Panc1 (cell line): ENCODE measurements at regions not wholly inside any gene's neighbourhood (a gene's known extent, or its start where the extent isn't known, plus 50 kb on each side); places are given as distances from the start of the nearest gene placed in this dataset.

Experiments
- ATAC-seq: fragments of 200-7000 bp; cut with Tn5 transposase; 2 replicates; pipeline ENCODE4 v1.9.1; 2020; ENCODE audit warnings: mild to moderate bottlenecking, moderate library complexity
- BruUV-seq: library from RNA; stranded (reverse); fragments of 400-500 nt; replicated peaks from 2 replicates; lab custom pipeline; 2021; lab: Mats Ljungman, UMichigan
- CTCF ChIA-PET: fragments of 300-600 bp; sonication (Branson Sonifier 250); formaldehyde crosslinking; loops from one replicate; lab custom pipeline; 2022; ENCODE audit warnings: antibody characterized with exemption; lab: Charles Lee
- POLR2A ChIA-PET: fragments of 300-600 bp; sonication (Branson Sonifier 250); formaldehyde crosslinking; loops from one replicate; lab custom pipeline; 2022; ENCODE audit warnings: antibody characterized with exemption; lab: Charles Lee
- DNase-seq: peaks from one replicate; pipeline ENCODE4 v3.0.0-alpha.2; 2010; ENCODE audit warnings: low read depth, low spot score
- H3K27ac ChIP-seq: 2 replicates; pipeline ENCODE4 v1.5.1; 2011; ENCODE audit warnings: mild to moderate bottlenecking, low read length, inconsistent platforms
- H3K27me3 ChIP-seq: fragments of 200-500 bp; sonication (Bioruptor generic); 2 replicates; pipeline ENCODE4 v1.6.0; 2014; ENCODE audit warnings: low read length, inconsistent platforms; ENCODE audit not compliant: control insufficient read depth, insufficient read depth
- H3K36me3 ChIP-seq: fragments of 200-500 bp; sonication (Bioruptor generic); 2 replicates; pipeline ENCODE4 v1.5.1; 2014; ENCODE audit warnings: inconsistent platforms, mild to moderate bottlenecking, low read length, moderate library complexity; ENCODE audit not compliant: control insufficient read depth, insufficient read depth
- H3K4me1 ChIP-seq: 2 replicates; pipeline ENCODE4 v1.5.1; 2011; ENCODE audit warnings: inconsistent platforms, mild to moderate bottlenecking, low read length, moderate library complexity; ENCODE audit not compliant: control insufficient read depth, insufficient read depth
- H3K4me3 ChIP-seq, 2 experiments: 2 replicates each; pipeline ENCODE4 v1.5.1; 2011 to 2012; ENCODE audit warnings: low read depth in 2 of 2, low read length in 2 of 2, mild to moderate bottlenecking in 2 of 2, inconsistent platforms in 1 of 2, moderate library complexity in 1 of 2
- H3K9me3 ChIP-seq: fragments of 200-500 bp; sonication (Bioruptor generic); 2 replicates; pipeline ENCODE4 v1.5.1; 2014; ENCODE audit warnings: low read depth, mild to moderate bottlenecking, inconsistent platforms, low read length, moderate library complexity; ENCODE audit not compliant: control insufficient read depth, insufficient read depth
- POLR2AphosphoS5 ChIP-seq: IDR thresholded peaks from 2 replicates; pipeline ENCODE4 v1.6.1; 2012; ENCODE audit warnings: mild to moderate bottlenecking, low read depth, low read length, moderate library complexity
- SIN3A ChIP-seq: IDR thresholded peaks from 2 replicates; pipeline ENCODE4 v1.6.1; 2012; ENCODE audit warnings: low read depth, mild to moderate bottlenecking, low read length, moderate library complexity, borderline replicate concordance; ENCODE audit not compliant: insufficient read depth
- TCF7L2 ChIP-seq: IDR thresholded peaks from 2 replicates; pipeline ENCODE4 v1.6.1; 2011; ENCODE audit warnings: mild to moderate bottlenecking, low read depth, low read length, inconsistent platforms
- in situ Hi-C: cut with HindIII; loops from 2 replicates; pipeline ENCODE4 v1.10.0; 2016; ENCODE audit warnings: low sequenced_read_pairs, low pct_unique_long_range_greater_than_20kb
- intact Hi-C: fragments of 100-400 bp; cut with micrococcal nuclease; formaldehyde crosslinking; loops from one replicate; pipeline ENCODE4 v1.10.0; 2022; ENCODE audit not compliant: unreplicated experiment
- TF ChIP-seq, protein P1 (sequence below), 2 experiments: IDR thresholded peaks; 2 replicates each; pipeline ENCODE4 v1.6.1; 2011 to 2012; ENCODE audit warnings: low read depth in 2 of 2, control low read depth in 1 of 2, low read length in 1 of 2, mild to moderate bottlenecking in 1 of 2, moderate library complexity in 1 of 2; ENCODE audit not compliant: insufficient read depth in 1 of 2
- TF ChIP-seq, protein P2 (sequence below): fragments of 450-650 bp; IDR thresholded peaks from 2 replicates; pipeline ENCODE4 v1.5.1; 2017; ENCODE audit warnings: mild to moderate bottlenecking

DNA sequence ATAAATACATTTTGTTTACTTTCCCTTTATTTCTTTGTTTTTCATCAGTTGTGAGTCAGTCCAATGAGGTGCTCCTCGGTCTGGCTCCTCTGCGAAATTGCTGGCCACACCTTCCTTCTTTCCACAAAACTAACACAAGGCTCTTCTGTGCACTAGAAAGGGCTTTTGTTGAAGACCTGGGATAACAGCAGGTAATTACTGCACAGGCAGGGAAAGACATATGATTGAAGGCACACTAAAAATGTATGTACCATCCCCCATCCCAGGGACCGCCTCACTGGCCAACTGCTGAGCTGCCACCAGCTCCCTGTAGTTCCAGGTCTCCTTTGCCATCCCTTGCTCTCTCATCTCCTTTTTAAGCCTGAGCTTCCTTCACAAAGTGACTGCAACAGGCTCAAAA, 180.5 kb downstream of the EFNB2 start:
- Histone ChIP-seq H3K27me3 (no peaks in the 10 kb centered on the region), H3K4me1 (no peaks in the 10 kb centered on the region), H3K4me3 (no peak overlapping the region), H3K36me3 (no peaks in the 10 kb centered on the region), H3K9me3 (no peaks in the 10 kb centered on the region), H3K27ac (no peak overlapping the region)
- ATAC-seq = no peak
- intact Hi-C loops = no loop called here
- in situ Hi-C loops = no loop called here
- DNase-seq = no peak
- ChIA-PET POLR2A (no interaction called here), CTCF (no interaction called here)
- TF ChIP-seq SIN3A (no peak), TCF7L2 (no peak), POLR2AphosphoS5 (no peak)
- TF ChIP-seq, protein P1, sequence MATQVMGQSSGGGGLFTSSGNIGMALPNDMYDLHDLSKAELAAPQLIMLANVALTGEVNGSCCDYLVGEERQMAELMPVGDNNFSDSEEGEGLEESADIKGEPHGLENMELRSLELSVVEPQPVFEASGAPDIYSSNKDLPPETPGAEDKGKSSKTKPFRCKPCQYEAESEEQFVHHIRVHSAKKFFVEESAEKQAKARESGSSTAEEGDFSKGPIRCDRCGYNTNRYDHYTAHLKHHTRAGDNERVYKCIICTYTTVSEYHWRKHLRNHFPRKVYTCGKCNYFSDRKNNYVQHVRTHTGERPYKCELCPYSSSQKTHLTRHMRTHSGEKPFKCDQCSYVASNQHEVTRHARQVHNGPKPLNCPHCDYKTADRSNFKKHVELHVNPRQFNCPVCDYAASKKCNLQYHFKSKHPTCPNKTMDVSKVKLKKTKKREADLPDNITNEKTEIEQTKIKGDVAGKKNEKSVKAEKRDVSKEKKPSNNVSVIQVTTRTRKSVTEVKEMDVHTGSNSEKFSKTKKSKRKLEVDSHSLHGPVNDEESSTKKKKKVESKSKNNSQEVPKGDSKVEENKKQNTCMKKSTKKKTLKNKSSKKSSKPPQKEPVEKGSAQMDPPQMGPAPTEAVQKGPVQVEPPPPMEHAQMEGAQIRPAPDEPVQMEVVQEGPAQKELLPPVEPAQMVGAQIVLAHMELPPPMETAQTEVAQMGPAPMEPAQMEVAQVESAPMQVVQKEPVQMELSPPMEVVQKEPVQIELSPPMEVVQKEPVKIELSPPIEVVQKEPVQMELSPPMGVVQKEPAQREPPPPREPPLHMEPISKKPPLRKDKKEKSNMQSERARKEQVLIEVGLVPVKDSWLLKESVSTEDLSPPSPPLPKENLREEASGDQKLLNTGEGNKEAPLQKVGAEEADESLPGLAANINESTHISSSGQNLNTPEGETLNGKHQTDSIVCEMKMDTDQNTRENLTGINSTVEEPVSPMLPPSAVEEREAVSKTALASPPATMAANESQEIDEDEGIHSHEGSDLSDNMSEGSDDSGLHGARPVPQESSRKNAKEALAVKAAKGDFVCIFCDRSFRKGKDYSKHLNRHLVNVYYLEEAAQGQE (IDR thresholded peaks at IDR 0.05; ENCODE audit: insufficient read depth in 1 of 2, low read depth in 2 of 2, low read length in 1 of 2) = no peak
- TF ChIP-seq, protein P2, sequence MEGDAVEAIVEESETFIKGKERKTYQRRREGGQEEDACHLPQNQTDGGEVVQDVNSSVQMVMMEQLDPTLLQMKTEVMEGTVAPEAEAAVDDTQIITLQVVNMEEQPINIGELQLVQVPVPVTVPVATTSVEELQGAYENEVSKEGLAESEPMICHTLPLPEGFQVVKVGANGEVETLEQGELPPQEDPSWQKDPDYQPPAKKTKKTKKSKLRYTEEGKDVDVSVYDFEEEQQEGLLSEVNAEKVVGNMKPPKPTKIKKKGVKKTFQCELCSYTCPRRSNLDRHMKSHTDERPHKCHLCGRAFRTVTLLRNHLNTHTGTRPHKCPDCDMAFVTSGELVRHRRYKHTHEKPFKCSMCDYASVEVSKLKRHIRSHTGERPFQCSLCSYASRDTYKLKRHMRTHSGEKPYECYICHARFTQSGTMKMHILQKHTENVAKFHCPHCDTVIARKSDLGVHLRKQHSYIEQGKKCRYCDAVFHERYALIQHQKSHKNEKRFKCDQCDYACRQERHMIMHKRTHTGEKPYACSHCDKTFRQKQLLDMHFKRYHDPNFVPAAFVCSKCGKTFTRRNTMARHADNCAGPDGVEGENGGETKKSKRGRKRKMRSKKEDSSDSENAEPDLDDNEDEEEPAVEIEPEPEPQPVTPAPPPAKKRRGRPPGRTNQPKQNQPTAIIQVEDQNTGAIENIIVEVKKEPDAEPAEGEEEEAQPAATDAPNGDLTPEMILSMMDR = no peak
- no TSS peak for BruUV-seq

- POLR2A ChIA-PET = no interaction called here
- Histone ChIP-seq H3K27ac (no peak overlapping the region), H3K4me1 (no peaks in the 10 kb centered on the region), H3K27me3 (no peaks in the 10 kb centered on the region; the same call in 1 of the 2 replicates), H3K36me3 (no peaks in the 10 kb centered on the region), H3K4me3 (no peak overlapping the region), H3K9me3 (no peaks in the 10 kb centered on the region)
- BruUV-seq = no TSS peak
- in situ Hi-C loops (no loop called here), intact Hi-C loops (no loop called here)
- DNase-seq (no peak), ATAC-seq (no peak)
- CTCF ChIA-PET = no interaction called here
- TF ChIP-seq, protein P1 (IDR thresholded peaks at IDR 0.05; ENCODE audit: insufficient read depth in 1 of 2, low read depth in 2 of 2, low read length in 1 of 2) = no peak
- TF ChIP-seq POLR2AphosphoS5 = no peak
- TF ChIP-seq TCF7L2 = no peak
- TF ChIP-seq, protein P2 = no peak
- no peak for TF ChIP-seq SIN3A
These were observed 182.6 kb downstream of the EFNB2 start for GRCh38 chr13:106352850-106353249.
